ENCODE measurements at regions not wholly inside any gene's neighbourhood (a gene's known extent, or its start where the extent isn't known, plus 50 kb on each side); places are given as distances from the start of the nearest gene placed in this dataset.

GRCh38 chr11:42951266-42951665, 360.5 kb upstream of the API5 start:
- Histone ChIP-seq H3K4me3 (no peak overlapping the region), H3K9me3 (no peaks in the 10 kb centered on the region), H3K4me1 (no peaks in the 10 kb centered on the region), H3K9ac (ENCODE audit: low read depth in 2 of 2, low read length in 2 of 2) (no peak overlapping the region), H3K36me3 (no peaks in the 10 kb centered on the region), H3K27ac (no peak overlapping the region), H3K27me3 (no peaks in the 10 kb centered on the region)
- intact Hi-C loops (cut with DNase I), result no loop called here
- no peak for TF ChIP-seq CTCF (IDR thresholded peaks at IDR 0.05)
- DNase-seq, result no peak

GRCh38 chr11:42957831-42958230, 354.0 kb upstream of the API5 start:
- Histone ChIP-seq H3K9me3 (no peaks in the 10 kb centered on the region), H3K27me3 (no peaks in the 10 kb centered on the region), H3K4me1 (no peaks in the 10 kb centered on the region), H3K9ac (ENCODE audit: low read depth in 2 of 2, low read length in 2 of 2) (no peak overlapping the region), H3K27ac (no peak overlapping the region), H3K36me3 (no peaks in the 10 kb centered on the region), H3K4me3 (no peak overlapping the region)
- no peak for DNase-seq
- intact Hi-C loops (cut with DNase I), result no loop called here
- TF ChIP-seq CTCF (IDR thresholded peaks at IDR 0.05), result no peak

GRCh38 chr11:42958635-42959034, 353.2 kb upstream of the API5 start:
- TF ChIP-seq CTCF (IDR thresholded peaks at IDR 0.05), result no peak
- no peak for DNase-seq
- Histone ChIP-seq H3K4me3 (no peak overlapping the region), H3K27me3 (no peaks in the 10 kb centered on the region), H3K9ac (ENCODE audit: low read depth in 2 of 2, low read length in 2 of 2) (no peak overlapping the region), H3K36me3 (no peaks in the 10 kb centered on the region), H3K4me1 (no peaks in the 10 kb centered on the region), H3K27ac (no peak overlapping the region), H3K9me3 (no peaks in the 10 kb centered on the region)
- intact Hi-C loops (cut with DNase I), result no loop called here

GRCh38 chr11:42960521-42961088, 351.2 kb upstream of the API5 start:
- DNase-seq, result no peak
- TF ChIP-seq CTCF (IDR thresholded peaks at IDR 0.05), result no peak
- no peaks in the 10 kb centered on the region for H3K4me1 ChIP-seq
- H3K36me3 ChIP-seq, result no peaks in the 10 kb centered on the region
- H3K9me3 ChIP-seq, result no peaks in the 10 kb centered on the region
- no peaks in the 10 kb centered on the region for H3K27me3 ChIP-seq
- no peak overlapping the region for H3K9ac ChIP-seq (ENCODE audit: low read depth in 2 of 2, low read length in 2 of 2)
- H3K27ac ChIP-seq, result no peak overlapping the region
- no peak overlapping the region for H3K4me3 ChIP-seq
- intact Hi-C loops (cut with DNase I), result no loop called here

- intact Hi-C loops (cut with DNase I), result no loop called here
- Histone ChIP-seq H3K9me3 (no peaks in the 10 kb centered on the region), H3K27me3 (no peaks in the 10 kb centered on the region), H3K4me3 (no peak overlapping the region), H3K4me1 (no peaks in the 10 kb centered on the region), H3K27ac (no peak overlapping the region), H3K9ac (ENCODE audit: low read depth in 2 of 2, low read length in 2 of 2) (no peak overlapping the region), H3K36me3 (no peaks in the 10 kb centered on the region)
- no peak for DNase-seq
- TF ChIP-seq CTCF (IDR thresholded peaks at IDR 0.05), result no peak
These were observed 344.1 kb upstream of the API5 start for GRCh38 chr11:42967653-42968052.
